ENCODE measurements at regions not wholly inside any gene's neighbourhood (a gene's known extent, or its start where the extent isn't known, plus 50 kb on each side); places are given as distances from the start of the nearest gene placed in this dataset.

GRCh38 chr13:74794582-74794981 lies 660.4 kb upstream of the KLF12 start:
- no peak for TF ChIP-seq MAX (CRISPR knock-in tag; IDR thresholded peaks at IDR 0.05)
- TF ChIP-seq NR3C1 (CRISPR knock-in tag; conservative IDR thresholded peaks at IDR 0.05; ENCODE audit: low read depth) = no peak
- TF ChIP-seq TCF7 (CRISPR knock-in tag; IDR thresholded peaks at IDR 0.05; ENCODE audit: low read depth) = no peak

Measured in WTC11 (cell line).